MM.1S (cell line): ENCODE measurements at regions not wholly inside any gene's neighbourhood (a gene's known extent, or its start where the extent isn't known, plus 50 kb on each side); places are given as distances from the start of the nearest gene placed in this dataset.

ENCODE experiments used
- EZH2 ChIP-seq: fragments of 300-600 bp; sonication (generic); optimal IDR thresholded peaks from 2 replicates; pipeline ENCODE3; 2017; ENCODE audit warnings: low read depth, mild to moderate bottlenecking, antibody characterized with exemption, low read length, mixed read lengths
- EZH2phosphoT487 ChIP-seq: fragments of 300-600 bp; sonication (generic); IDR thresholded peaks from 2 replicates; pipeline ENCODE4 v1.6.1; 2018; ENCODE audit warnings: antibody characterized with exemption, low read length
- TF ChIP-seq, protein P1 (sequence below): fragments of 300-600 bp; sonication (generic); IDR thresholded peaks from 2 replicates; pipeline ENCODE4 v1.5.1; 2016; ENCODE audit warnings: antibody characterized with exemption, low read length, mixed read lengths

DNA sequence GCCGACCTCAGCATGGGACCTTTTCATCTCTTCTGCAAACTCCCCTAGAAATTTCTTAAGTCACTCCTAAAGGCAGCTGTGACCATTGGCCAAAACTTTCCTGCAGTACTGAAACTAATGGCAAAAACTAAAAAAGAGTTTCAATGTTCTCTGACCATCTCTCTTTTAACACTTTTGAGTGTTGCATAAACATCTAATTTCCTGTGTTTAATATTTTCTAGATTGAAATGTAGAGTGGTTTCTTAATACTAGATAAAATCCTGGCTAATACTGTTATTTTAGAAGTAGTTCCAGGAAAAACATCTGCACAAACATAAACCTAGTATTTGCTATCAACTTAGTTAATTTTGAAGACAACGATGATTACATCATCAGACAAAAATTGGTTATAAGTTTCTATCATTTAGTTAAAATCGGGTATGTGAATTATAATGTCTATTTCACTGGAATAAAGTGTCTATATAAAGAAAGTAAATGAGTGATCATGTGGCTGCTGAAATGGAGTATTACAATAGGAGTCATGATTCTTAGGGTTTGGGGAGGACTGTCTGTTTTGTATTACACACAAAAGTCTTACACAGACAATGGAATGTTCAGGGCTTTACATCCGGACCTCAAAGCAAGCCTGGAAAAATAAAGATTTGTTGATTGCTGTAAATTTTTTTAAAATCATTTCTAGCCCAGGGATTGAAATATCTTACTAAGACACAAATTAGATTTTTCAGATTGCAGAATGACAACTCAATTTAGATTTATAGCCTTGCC lies 1323.4 kb downstream of the C4orf33 start:
- TF ChIP-seq, protein P1, sequence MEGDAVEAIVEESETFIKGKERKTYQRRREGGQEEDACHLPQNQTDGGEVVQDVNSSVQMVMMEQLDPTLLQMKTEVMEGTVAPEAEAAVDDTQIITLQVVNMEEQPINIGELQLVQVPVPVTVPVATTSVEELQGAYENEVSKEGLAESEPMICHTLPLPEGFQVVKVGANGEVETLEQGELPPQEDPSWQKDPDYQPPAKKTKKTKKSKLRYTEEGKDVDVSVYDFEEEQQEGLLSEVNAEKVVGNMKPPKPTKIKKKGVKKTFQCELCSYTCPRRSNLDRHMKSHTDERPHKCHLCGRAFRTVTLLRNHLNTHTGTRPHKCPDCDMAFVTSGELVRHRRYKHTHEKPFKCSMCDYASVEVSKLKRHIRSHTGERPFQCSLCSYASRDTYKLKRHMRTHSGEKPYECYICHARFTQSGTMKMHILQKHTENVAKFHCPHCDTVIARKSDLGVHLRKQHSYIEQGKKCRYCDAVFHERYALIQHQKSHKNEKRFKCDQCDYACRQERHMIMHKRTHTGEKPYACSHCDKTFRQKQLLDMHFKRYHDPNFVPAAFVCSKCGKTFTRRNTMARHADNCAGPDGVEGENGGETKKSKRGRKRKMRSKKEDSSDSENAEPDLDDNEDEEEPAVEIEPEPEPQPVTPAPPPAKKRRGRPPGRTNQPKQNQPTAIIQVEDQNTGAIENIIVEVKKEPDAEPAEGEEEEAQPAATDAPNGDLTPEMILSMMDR = no peak
- TF ChIP-seq EZH2phosphoT487 (no peak), EZH2 (no peak)
